Transverse colon (tissue), 4 donors: ENCODE measurements at regions not wholly inside any gene's neighbourhood (a gene's known extent, or its start where the extent isn't known, plus 50 kb on each side); places are given as distances from the start of the nearest gene placed in this dataset.

Source experiments
- DNase-seq: peaks from one replicate; pipeline ENCODE4 v3.0.0-alpha.2; 2019
- H3K27ac ChIP-seq, 4 donors: fragments of 200-600 bp; sonication (generic); 2 replicates each; pipeline ENCODE4 v1.5.1; 2016 to 2018; ENCODE audit warnings: inconsistent platforms in 4 of 4
- H3K27me3 ChIP-seq: fragments of 200-600 bp; sonication (generic); 2 replicates; pipeline ENCODE4 v1.5.1; 2017; ENCODE audit warnings: inconsistent platforms
- H3K36me3 ChIP-seq, 4 donors: fragments of 200-600 bp; sonication (generic); 2 replicates each; pipeline ENCODE4 v1.5.1; 2017 to 2019; ENCODE audit warnings: inconsistent platforms in 4 of 4
- H3K4me1 ChIP-seq, 4 donors: fragments of 200-600 bp; sonication (generic); 2 replicates each; pipeline ENCODE4 v1.5.1; 2017 to 2020; ENCODE audit warnings: inconsistent platforms in 4 of 4
- H3K4me3 ChIP-seq, 4 donors: fragments of 200-600 bp; sonication (generic); 1 replicate in 1 of 4; 2 replicates in 3 of 4; pipeline versions ENCODE4 v1.5.1 to v1.6.1; 2017 to 2019; ENCODE audit warnings: inconsistent platforms in 4 of 4
- H3K9me3 ChIP-seq, 2 donors: fragments of 200-600 bp; sonication (generic); 2 replicates each; pipeline ENCODE4 v1.5.1; 2017 to 2019; ENCODE audit warnings: inconsistent platforms in 2 of 2
- EP300 ChIP-seq: sonication (generic); formaldehyde crosslinking; IDR thresholded peaks from one replicate; pipeline ENCODE4 v1.6.1; 2017; ENCODE audit warnings: antibody characterized with exemption, low read depth
- POLR2A ChIP-seq: fragments of 450-650 bp; IDR thresholded peaks from one replicate; pipeline ENCODE4 v1.6.1; 2016; ENCODE audit warnings: antibody characterized with exemption, mild to moderate bottlenecking, moderate library complexity
- POLR2AphosphoS5 ChIP-seq, 3 donors: sonication (generic); formaldehyde crosslinking; IDR thresholded peaks; one replicate each; pipeline ENCODE4 v1.6.1; 2016; ENCODE audit warnings: antibody characterized with exemption in 3 of 3
- WGBS, 2 donors: methylation state at CpG; one replicate each; pipeline ENCODE4 v1.1.5; 2018; ENCODE audit warnings: low coverage in 1 of 2; 5-methylcytosine and 5-hydroxymethylcytosine counted together
- in situ Hi-C, 4 donors: fragments of 200-750 bp; cut with MboI; loops; one replicate each; pipeline versions ENCODE4 v1.15.0 to v1.15.1; 2017; ENCODE audit warnings: low sequenced_read_pairs in 3 of 4, low pct_ligation_motif_present in 1 of 4, low pct_unique_long_range_greater_than_20kb in 1 of 4
- intact Hi-C: fragments of 100-400 bp; cut with DNase I; formaldehyde crosslinking; loops from one replicate; pipeline ENCODE4 v1.15.1; 2023; ENCODE audit warnings: low total_unique reads
- TF ChIP-seq, protein P1 (sequence below), 5 experiments: fragments of 200-600 bp in 3 of 5; fragments of 450-650 bp in 2 of 5; sonication (generic) in 3 of 5; IDR thresholded peaks; 1 replicate in 2 of 5; 2 replicates in 3 of 5; pipeline ENCODE4 v1.5.1; 2016 to 2017; ENCODE audit warnings: antibody characterized with exemption in 5 of 5, inconsistent platforms in 3 of 5, mild to moderate bottlenecking in 2 of 5, moderate library complexity in 1 of 5

DNA sequence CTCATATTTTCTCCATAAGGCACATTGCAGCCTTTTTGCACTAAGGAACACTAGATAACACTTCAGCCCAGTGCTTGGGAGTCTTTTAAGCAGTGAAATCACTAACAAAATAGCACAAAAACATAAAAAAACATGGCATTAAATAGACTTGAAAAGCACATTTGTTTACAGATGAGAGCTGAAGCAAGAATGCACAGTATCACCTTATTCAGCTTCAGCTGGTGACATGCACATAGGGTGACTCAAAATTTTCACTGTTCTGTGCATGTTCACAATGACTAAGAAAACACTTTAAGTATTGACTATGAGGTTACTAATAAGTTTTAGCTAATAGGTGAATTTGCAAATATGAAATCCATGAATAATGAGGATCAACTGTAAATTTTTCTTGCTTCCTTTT lies 293.9 kb upstream of the TARS1 start:
- no peak for TF ChIP-seq EP300
- no peak for TF ChIP-seq POLR2A
- no peak for TF ChIP-seq POLR2AphosphoS5 (IDR thresholded peaks at IDR 0.05)
- TF ChIP-seq, protein P1, sequence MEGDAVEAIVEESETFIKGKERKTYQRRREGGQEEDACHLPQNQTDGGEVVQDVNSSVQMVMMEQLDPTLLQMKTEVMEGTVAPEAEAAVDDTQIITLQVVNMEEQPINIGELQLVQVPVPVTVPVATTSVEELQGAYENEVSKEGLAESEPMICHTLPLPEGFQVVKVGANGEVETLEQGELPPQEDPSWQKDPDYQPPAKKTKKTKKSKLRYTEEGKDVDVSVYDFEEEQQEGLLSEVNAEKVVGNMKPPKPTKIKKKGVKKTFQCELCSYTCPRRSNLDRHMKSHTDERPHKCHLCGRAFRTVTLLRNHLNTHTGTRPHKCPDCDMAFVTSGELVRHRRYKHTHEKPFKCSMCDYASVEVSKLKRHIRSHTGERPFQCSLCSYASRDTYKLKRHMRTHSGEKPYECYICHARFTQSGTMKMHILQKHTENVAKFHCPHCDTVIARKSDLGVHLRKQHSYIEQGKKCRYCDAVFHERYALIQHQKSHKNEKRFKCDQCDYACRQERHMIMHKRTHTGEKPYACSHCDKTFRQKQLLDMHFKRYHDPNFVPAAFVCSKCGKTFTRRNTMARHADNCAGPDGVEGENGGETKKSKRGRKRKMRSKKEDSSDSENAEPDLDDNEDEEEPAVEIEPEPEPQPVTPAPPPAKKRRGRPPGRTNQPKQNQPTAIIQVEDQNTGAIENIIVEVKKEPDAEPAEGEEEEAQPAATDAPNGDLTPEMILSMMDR (IDR thresholded peaks at IDR 0.05) = no peak
- Histone ChIP-seq H3K36me3 (no peaks in the 10 kb centered on the region), H3K4me1 (no peaks in the 10 kb centered on the region), H3K4me3 (no peak overlapping the region), H3K27ac (no peak overlapping the region), H3K27me3 (no peaks in the 10 kb centered on the region), H3K9me3 (no peaks in the 10 kb centered on the region)
- in situ Hi-C loops = no loop called here
- intact Hi-C loops = no loop called here
- DNase-seq = no peak

DNA sequence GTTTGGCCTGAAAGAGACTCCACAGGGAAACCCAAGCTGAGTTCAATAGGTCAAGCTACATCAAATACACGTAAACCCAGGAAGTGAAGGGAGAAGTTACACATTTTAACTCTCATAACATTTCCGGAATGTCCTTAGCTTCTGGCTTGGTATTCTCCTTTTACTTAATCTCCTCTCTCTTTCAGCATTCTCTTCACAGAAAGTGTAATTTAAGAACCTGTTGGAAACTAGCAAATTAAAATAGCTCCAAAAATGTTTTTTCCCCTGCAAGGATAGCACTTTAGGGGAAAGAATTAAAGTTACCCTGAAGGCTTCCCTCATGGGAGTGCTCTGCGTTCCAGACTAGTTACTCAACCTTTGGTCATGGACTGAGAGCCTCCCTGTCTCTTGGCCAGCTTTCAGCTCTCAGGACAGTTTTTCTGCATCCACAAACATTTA lies 292.7 kb upstream of the TARS1 start:
- intact Hi-C loops (no loop called here), in situ Hi-C loops (no loop called here)
- no peaks in the 10 kb centered on the region for H3K36me3 ChIP-seq
- no peak overlapping the region for H3K27ac ChIP-seq
- no peak for DNase-seq
- H3K9me3 ChIP-seq = no peaks in the 10 kb centered on the region
- H3K4me1 ChIP-seq = no peaks in the 10 kb centered on the region
- 68 to 79% methylated on average over 3 of the region's 3 CpGs for WGBS, 2 donors
- H3K27me3 ChIP-seq = no peaks in the 10 kb centered on the region
- TF ChIP-seq, protein P1 (IDR thresholded peaks at IDR 0.05) = no peak
- TF ChIP-seq POLR2A (no peak), EP300 (no peak), POLR2AphosphoS5 (IDR thresholded peaks at IDR 0.05) (no peak)
- no peak overlapping the region for H3K4me3 ChIP-seq

DNA sequence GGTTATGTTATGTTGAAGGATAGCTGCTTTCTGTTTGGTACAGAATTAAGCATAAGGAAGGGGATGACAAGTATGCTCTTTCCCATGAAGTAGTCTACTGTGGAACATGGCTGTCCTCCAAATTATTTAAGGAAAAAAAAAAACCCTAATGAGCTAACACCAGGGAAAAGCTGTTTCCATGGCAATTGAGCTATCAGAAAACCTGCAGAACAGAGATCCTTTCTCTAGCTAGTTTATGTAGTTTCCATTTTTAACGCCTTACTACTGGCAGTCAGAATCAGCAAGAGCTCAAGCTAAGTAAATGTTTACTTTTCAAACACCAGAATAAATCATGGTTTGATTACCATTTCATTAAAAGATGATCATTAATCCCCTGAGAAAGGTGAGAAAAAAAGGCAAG lies 287.4 kb upstream of the TARS1 start:
- Histone ChIP-seq H3K4me3 (no peak overlapping the region), H3K27me3 (no peaks in the 10 kb centered on the region), H3K9me3 (no peaks in the 10 kb centered on the region), H3K36me3 (no peaks in the 10 kb centered on the region), H3K4me1 (no peaks in the 10 kb centered on the region), H3K27ac (no peak overlapping the region)
- in situ Hi-C loops (no loop called here), intact Hi-C loops (no loop called here)
- no peak for DNase-seq
- 15 to 29% methylated on average over 1 of the region's 1 CpG for WGBS, 2 donors
- TF ChIP-seq, protein P1 (IDR thresholded peaks at IDR 0.05) = no peak
- no peak for TF ChIP-seq POLR2AphosphoS5 (IDR thresholded peaks at IDR 0.05)
- no peak for TF ChIP-seq EP300
- TF ChIP-seq POLR2A = no peak

DNA sequence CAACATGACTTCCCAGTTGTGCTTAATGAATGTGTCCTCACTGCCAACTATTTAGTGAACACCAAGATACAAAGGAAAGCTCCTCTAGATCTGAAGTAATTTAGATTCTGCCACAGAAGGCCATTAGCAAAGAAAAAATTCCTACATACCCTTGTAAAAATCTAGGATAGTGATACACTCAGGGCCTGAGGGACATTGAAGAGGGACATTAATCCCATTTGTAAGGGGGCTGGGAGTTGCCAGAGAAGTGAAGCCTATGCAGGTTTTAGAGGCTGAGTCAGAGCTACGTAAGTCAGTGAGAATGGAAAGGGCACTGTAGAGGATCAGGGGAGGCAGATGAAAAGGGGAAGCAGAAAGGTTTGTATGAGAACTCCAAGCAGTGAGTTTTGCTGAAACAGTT lies 286.9 kb upstream of the TARS1 start:
- TF ChIP-seq EP300 (no peak), POLR2A (no peak), POLR2AphosphoS5 (IDR thresholded peaks at IDR 0.05) (no peak)
- TF ChIP-seq, protein P1 (IDR thresholded peaks at IDR 0.05) = no peak
- in situ Hi-C loops (no loop called here), intact Hi-C loops (no loop called here)
- Histone ChIP-seq H3K36me3 (no peaks in the 10 kb centered on the region), H3K27ac (no peak overlapping the region), H3K4me1 (no peaks in the 10 kb centered on the region), H3K9me3 (no peaks in the 10 kb centered on the region), H3K27me3 (no peaks in the 10 kb centered on the region), H3K4me3 (no peak overlapping the region)
- no peak for DNase-seq
- WGBS, 2 donors = 65 to 89% methylated on average over 1 of the region's 1 CpG
